GM12878 (cell line): ENCODE measurements at regions not wholly inside any gene's neighbourhood (a gene's known extent, or its start where the extent isn't known, plus 50 kb on each side); places are given as distances from the start of the nearest gene placed in this dataset.

ENCODE experiments used
- CUX1 ChIP-seq: IDR thresholded peaks from 2 replicates; pipeline ENCODE4 v1.6.1; 2012; ENCODE audit warnings: improper control_type of control experiment, low read depth, low read length; ENCODE audit not compliant: insufficient replicate concordance
- EP300 ChIP-seq, 2 experiments: fragments of 150-350 bp in 1 of 2; IDR thresholded peaks; 2 replicates each; pipeline ENCODE4 v1.6.1; 2011 to 2012; ENCODE audit warnings: low read depth in 2 of 2, low read length in 2 of 2, borderline replicate concordance in 1 of 2, improper control_type of control experiment in 1 of 2, inconsistent platforms in 1 of 2; ENCODE audit not compliant: control insufficient read depth in 1 of 2
- EZH2 ChIP-seq: IDR thresholded peaks from 2 replicates; pipeline ENCODE4 v1.6.1; 2012; ENCODE audit warnings: low read depth, mild to moderate bottlenecking, control low read depth, inconsistent platforms, low read length, borderline replicate concordance; ENCODE audit not compliant: control insufficient read depth
- JUNB ChIP-seq: IDR thresholded peaks from 2 replicates; pipeline ENCODE4 v1.6.1; 2016; ENCODE audit warnings: antibody characterized with exemption, mild to moderate bottlenecking
- MXI1 ChIP-seq: fragments of 150-350 bp; IDR thresholded peaks from 2 replicates; pipeline ENCODE4 v1.6.1; 2011; ENCODE audit warnings: low read depth, mild to moderate bottlenecking, inconsistent platforms, low read length, improper control_type of control experiment
- MYC ChIP-seq: IDR thresholded peaks from 2 replicates; pipeline ENCODE4 v1.6.1; 2011; ENCODE audit warnings: mild to moderate bottlenecking, low read length, moderate library complexity, inconsistent platforms; ENCODE audit not compliant: insufficient read depth, insufficient replicate concordance, insufficient read length, severe bottlenecking
- POLR2AphosphoS5 ChIP-seq: IDR thresholded peaks from 2 replicates; pipeline ENCODE4 v1.6.1; 2011; ENCODE audit warnings: mild to moderate bottlenecking, low read length, inconsistent platforms
- REST ChIP-seq: IDR thresholded peaks from 2 replicates; pipeline ENCODE4 v1.6.1; 2012; ENCODE audit warnings: mild to moderate bottlenecking, low read depth, low read length
- SP1 ChIP-seq: IDR thresholded peaks from one replicate; pipeline ENCODE4 v1.6.1; 2011; ENCODE audit warnings: low read depth, low read length
- ZBTB33 ChIP-seq: fragments of 450-650 bp; IDR thresholded peaks from 2 replicates; pipeline ENCODE4 v1.6.1; 2017; ENCODE audit warnings: mild to moderate bottlenecking
- ZNF384 ChIP-seq: IDR thresholded peaks from 2 replicates; pipeline ENCODE4 v1.6.1; 2012; ENCODE audit warnings: low read depth, mild to moderate bottlenecking, low read length, improper control_type of control experiment, borderline replicate concordance

GRCh38 chr3:181956122-181956521 is 244.4 kb downstream of the SOX2 start:
- TF ChIP-seq POLR2AphosphoS5 (no peak), EZH2 (no peak), EP300 (IDR thresholded peaks at IDR 0.05; ENCODE audit: borderline replicate concordance in 1 of 2, control insufficient read depth in 1 of 2, low read depth in 2 of 2, low read length in 2 of 2) (no peak), MYC (no peak), REST (no peak), ZNF384 (no peak), JUNB (no peak), MXI1 (no peak), ZBTB33 (no peak), CUX1 (no peak), SP1 (no peak)
